ENCODE measurements at regions not wholly inside any gene's neighbourhood (a gene's known extent, or its start where the extent isn't known, plus 50 kb on each side); places are given as distances from the start of the nearest gene placed in this dataset.

DNA sequence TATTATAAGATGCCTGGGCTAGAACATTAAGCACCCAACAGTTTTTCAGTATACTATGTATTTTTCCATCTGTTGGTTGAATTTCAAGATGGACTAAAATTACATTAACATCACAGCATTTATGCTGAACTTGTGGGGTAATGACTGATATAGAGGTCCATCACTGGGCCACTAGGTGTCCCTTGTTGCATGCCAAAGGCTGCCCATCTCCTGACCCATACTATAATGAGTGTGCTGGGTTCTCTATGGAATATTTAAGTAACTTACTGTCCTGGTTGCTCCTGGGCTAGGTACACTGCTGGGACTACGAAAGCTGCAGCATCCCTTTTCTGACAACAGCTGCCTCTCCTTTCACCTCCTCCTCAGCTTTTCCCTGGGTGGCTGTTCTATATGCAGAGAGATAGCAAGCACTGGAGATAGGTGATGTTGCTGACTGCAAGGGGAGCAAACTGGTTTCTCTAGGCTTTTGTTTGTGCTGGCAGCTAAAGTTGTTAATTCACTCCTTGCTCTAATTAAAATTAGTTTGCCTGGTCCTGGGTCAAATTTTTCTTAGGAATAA, 138.6 kb upstream of the TRHDE start:
- TF ChIP-seq CTCF (conservative IDR thresholded peaks at IDR 0.05; ENCODE audit: low read depth, low read length) (peak; percentile 50), EZH2 (IDR thresholded peaks at IDR 0.05; ENCODE audit: low read length, unreplicated experiment) (no peak), EZH2phosphoT487 (IDR thresholded peaks at IDR 0.05; ENCODE audit: borderline replicate concordance, low read length) (no peak)
